ENCODE measurements at regions not wholly inside any gene's neighbourhood (a gene's known extent, or its start where the extent isn't known, plus 50 kb on each side); places are given as distances from the start of the nearest gene placed in this dataset.
"Not testable (repeated sequence)": the region's sequence is repeated elsewhere in the genome, so short reads cannot be mapped to it uniquely, and the experiment has no call there.

GRCh38 chr14:21852061-21852664 is 178.5 kb upstream of the OR4E1 start:
- H3K4me3 ChIP-seq = no peak overlapping the region
- no peak for DNase-seq (ENCODE audit: low spot score)

DNA sequence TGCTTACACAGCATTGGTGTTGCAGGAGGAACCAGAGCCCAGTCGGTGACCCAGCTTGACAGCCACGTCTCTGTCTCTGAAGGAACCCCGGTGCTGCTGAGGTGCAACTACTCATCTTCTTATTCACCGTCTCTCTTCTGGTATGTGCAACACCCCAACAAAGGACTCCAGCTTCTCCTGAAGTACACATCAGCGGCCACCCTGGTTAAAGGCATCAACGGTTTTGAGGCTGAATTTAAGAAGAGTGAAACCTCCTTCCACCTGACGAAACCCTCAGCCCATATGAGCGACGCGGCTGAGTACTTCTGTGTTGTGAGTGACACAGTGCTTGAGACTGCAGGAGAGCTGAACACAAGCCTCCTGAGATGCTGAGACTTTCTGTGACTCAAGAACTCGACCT is 173.3 kb upstream of the OR4E1 start:
- H3K4me3 ChIP-seq; DNase-seq (ENCODE audit: low spot score); H3K27ac ChIP-seq: not testable (repeated sequence)

More at GRCh38 chr14:21852061-21852664, 178.5 kb upstream of the OR4E1 start:
- H3K27ac ChIP-seq = no peak overlapping the region
- peak; percentile 24 for TF ChIP-seq CTCF (IDR thresholded peaks at IDR 0.05)

- no peak overlapping the region for H3K4me3 ChIP-seq
- no peak overlapping the region for H3K27ac ChIP-seq
- DNase-seq (ENCODE audit: low spot score) = no peak
- TF ChIP-seq CTCF (IDR thresholded peaks at IDR 0.05) = no peak
Observed at GRCh38 chr14:21846227-21846885, 172.7 kb upstream of the OR4E1 start.

GRCh38 chr14:21840765-21841164 is 167.1 kb upstream of the OR4E1 start:
- H3K27ac ChIP-seq = no peak overlapping the region
- DNase-seq (ENCODE audit: low spot score) = no peak
- no peak overlapping the region for H3K4me3 ChIP-seq
- no peak for TF ChIP-seq CTCF (IDR thresholded peaks at IDR 0.05)

DNA sequence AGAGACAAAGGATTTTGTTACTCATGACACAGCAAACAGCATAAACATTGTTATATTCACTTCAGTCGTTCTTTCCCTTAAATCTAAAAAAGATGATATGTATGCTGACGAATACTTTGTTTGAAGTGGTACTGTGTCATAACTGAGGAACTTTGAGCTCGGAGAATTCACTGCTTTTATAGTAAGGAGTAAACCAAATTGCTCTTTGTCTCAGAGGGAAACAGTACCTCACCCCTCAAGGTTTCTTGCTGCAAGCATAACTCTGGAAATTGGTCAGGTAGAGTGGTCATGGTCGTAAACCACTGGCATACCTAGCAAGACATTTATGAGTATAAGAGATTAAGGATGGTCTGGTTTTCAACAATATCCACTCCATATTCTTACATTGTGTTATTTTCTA is 160.2 kb upstream of the OR4E1 start:
- H3K27ac ChIP-seq = no peak overlapping the region
- DNase-seq (ENCODE audit: low spot score) = no peak
- no peak overlapping the region for H3K4me3 ChIP-seq
- no peak for TF ChIP-seq CTCF (IDR thresholded peaks at IDR 0.05)

DNA sequence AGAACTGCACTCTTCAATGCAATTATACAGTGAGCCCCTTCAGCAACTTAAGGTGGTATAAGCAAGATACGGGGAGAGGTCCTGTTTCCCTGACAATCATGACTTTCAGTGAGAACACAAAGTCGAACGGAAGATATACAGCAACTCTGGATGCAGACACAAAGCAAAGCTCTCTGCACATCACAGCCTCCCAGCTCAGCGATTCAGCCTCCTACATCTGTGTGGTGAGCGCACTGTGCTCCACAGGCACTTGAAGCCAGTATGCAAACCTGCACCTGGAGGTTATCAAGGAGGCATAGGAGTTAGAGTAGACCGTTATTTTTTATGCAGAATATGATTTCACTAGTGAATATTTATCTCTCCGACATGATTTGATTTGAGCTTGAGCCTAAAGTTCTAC is 152.2 kb upstream of the OR4E1 start:
- Histone ChIP-seq H3K4me3 (no peak overlapping the region), H3K27ac (no peak overlapping the region)
- DNase-seq (ENCODE audit: low spot score) = no peak
- no peak for TF ChIP-seq CTCF (IDR thresholded peaks at IDR 0.05)

GRCh38 chr14:21825149-21825743 is 151.6 kb upstream of the OR4E1 start:
- Histone ChIP-seq H3K27ac (no peak overlapping the region), H3K4me3 (no peak overlapping the region)
- DNase-seq (ENCODE audit: low spot score) = no peak
- TF ChIP-seq CTCF (IDR thresholded peaks at IDR 0.05) = no peak
